Trophoblast cell (in vitro differentiated cells and primary cell): ENCODE measurements at regions not wholly inside any gene's neighbourhood (a gene's known extent, or its start where the extent isn't known, plus 50 kb on each side); places are given as distances from the start of the nearest gene placed in this dataset.

Source experiments
- DNase-seq, 2 donors: peaks; one replicate each; pipeline ENCODE4 v3.0.0-alpha.2; 2016
- H2AFZ ChIP-seq: 2 replicates; pipeline ENCODE4 v1.6.1; 2013; ENCODE audit warnings: low read length, moderate library complexity, mild to moderate bottlenecking; ENCODE audit not compliant: insufficient read depth, poor library complexity
- H2AK5ac ChIP-seq: 2 replicates; pipeline ENCODE4 v1.6.1; 2013; ENCODE audit warnings: mild to moderate bottlenecking, low read length
- H2BK120ac ChIP-seq: 2 replicates; pipeline ENCODE4 v1.6.1; 2013; ENCODE audit warnings: low read length, mild to moderate bottlenecking, moderate library complexity; ENCODE audit not compliant: insufficient read depth, poor library complexity
- H2BK12ac ChIP-seq: 2 replicates; pipeline ENCODE4 v1.6.1; 2013; ENCODE audit warnings: mild to moderate bottlenecking, low read length, moderate library complexity
- H2BK5ac ChIP-seq: 2 replicates; pipeline ENCODE4 v1.6.1; 2013; ENCODE audit warnings: low read length, low read depth, moderate library complexity, mild to moderate bottlenecking; ENCODE audit not compliant: poor library complexity
- H3K14ac ChIP-seq: 2 replicates; pipeline ENCODE4 v1.6.1; 2013; ENCODE audit warnings: mild to moderate bottlenecking, low read length
- H3K18ac ChIP-seq: 2 replicates; pipeline ENCODE4 v1.6.1; 2013; ENCODE audit warnings: mild to moderate bottlenecking, low read length
- H3K23ac ChIP-seq: 2 replicates; pipeline ENCODE4 v1.6.1; 2013; ENCODE audit warnings: low read length
- H3K27ac ChIP-seq: 2 replicates; pipeline ENCODE4 v1.5.1; 2013; ENCODE audit warnings: low read depth, mild to moderate bottlenecking, inconsistent platforms, low read length, moderate library complexity
- H3K27me3 ChIP-seq: 2 replicates; pipeline ENCODE4 v1.6.1; 2013; ENCODE audit warnings: inconsistent platforms, mild to moderate bottlenecking, low read length, moderate library complexity; ENCODE audit not compliant: insufficient read depth
- H3K36me3 ChIP-seq, 2 experiments: 1 replicate in 1 of 2; 2 replicates in 1 of 2; pipeline ENCODE4 v1.6.1; 2013; ENCODE audit warnings: low read length in 2 of 2, mild to moderate bottlenecking in 2 of 2, moderate library complexity in 1 of 2; ENCODE audit not compliant: insufficient read depth in 2 of 2, control insufficient read depth in 1 of 2
- H3K4ac ChIP-seq: 2 replicates; pipeline ENCODE4 v1.6.1; 2013; ENCODE audit warnings: low read depth, mild to moderate bottlenecking, low read length, moderate library complexity
- H3K4me1 ChIP-seq, 2 experiments: 1 replicate in 1 of 2; 2 replicates in 1 of 2; pipeline ENCODE4 v1.6.1; 2013; ENCODE audit warnings: low read length in 2 of 2, mild to moderate bottlenecking in 2 of 2, moderate library complexity in 1 of 2; ENCODE audit not compliant: insufficient read depth in 2 of 2, control insufficient read depth in 1 of 2
- H3K4me2 ChIP-seq: 2 replicates; pipeline ENCODE4 v1.6.1; 2013; ENCODE audit warnings: inconsistent platforms, mild to moderate bottlenecking, low read length, moderate library complexity
- H3K4me3 ChIP-seq: 2 replicates; pipeline ENCODE4 v1.5.1; 2013; ENCODE audit warnings: mild to moderate bottlenecking, low read depth, low read length, inconsistent platforms
- H3K79me1 ChIP-seq: one replicate; pipeline ENCODE4 v1.6.1; 2013; ENCODE audit warnings: low read length
- H3K79me2 ChIP-seq: 2 replicates; pipeline ENCODE4 v1.6.1; 2013; ENCODE audit warnings: low read length, mild to moderate bottlenecking; ENCODE audit not compliant: control insufficient read depth, insufficient read depth, poor library complexity
- H3K9ac ChIP-seq: 2 replicates; pipeline ENCODE4 v1.6.1; 2013; ENCODE audit warnings: mild to moderate bottlenecking, low read length
- H3K9me3 ChIP-seq: 2 replicates; pipeline ENCODE4 v1.6.1; 2013; ENCODE audit warnings: low read depth, mild to moderate bottlenecking, control low read depth, inconsistent platforms, low read length; ENCODE audit not compliant: insufficient read depth
- H4K12ac ChIP-seq: 2 replicates; pipeline ENCODE4 v1.6.1; 2013; ENCODE audit warnings: low read depth, mild to moderate bottlenecking, low read length, moderate library complexity
- H4K8ac ChIP-seq: 2 replicates; pipeline ENCODE4 v1.6.1; 2013; ENCODE audit warnings: low read depth, mild to moderate bottlenecking, low read length, moderate library complexity
- H4K91ac ChIP-seq: one replicate; pipeline ENCODE4 v1.6.1; 2013; ENCODE audit warnings: low read depth, mild to moderate bottlenecking, low read length, moderate library complexity
- WGBS: extraction: QIAGEN DNeasy Blood & Tissue Kit; methylation state at CpG from one replicate; pipeline ENCODE4 v1.1.7; 2013; ENCODE audit warnings: missing lambda C conversion rate; ENCODE audit not compliant: insufficient read length, insufficient coverage; ENCODE audit errors: extremely low coverage; 5-methylcytosine and 5-hydroxymethylcytosine counted together

GRCh38 chr11:129728581-129728980, 87.1 kb upstream of the TMEM45B start:
- Histone ChIP-seq H3K4me2 (no peak overlapping the region), H3K9ac (no peak overlapping the region), H3K4ac (no peak overlapping the region), H3K79me1 (peaks cover under 1% of the 10 kb centered on the region), H3K18ac (no peak overlapping the region), H3K4me3 (no peak overlapping the region), H2BK5ac (no peak overlapping the region), H4K8ac (no peak overlapping the region), H2AK5ac (no peak overlapping the region), H3K9me3 (no peaks in the 10 kb centered on the region), H2BK120ac (no peak overlapping the region), H3K14ac (no peak overlapping the region), H2AFZ (no peak overlapping the region), H3K36me3 (no peaks in the 10 kb centered on the region), H4K12ac (no peak overlapping the region), H4K91ac (no peak overlapping the region), H2BK12ac (no peak overlapping the region), H3K27me3 (no peaks in the 10 kb centered on the region), H3K27ac (no peak overlapping the region), H3K23ac (no peak overlapping the region), H3K4me1 (peaks cover 9 to 15% of the 10 kb centered on the region in 2 experiments), H3K79me2 (no peaks in the 10 kb centered on the region)
- DNase-seq, result no peak
- WGBS, result no CpG with 5 or more reads among the region's 7 CpGs

GRCh38 chr11:129729216-129729615, 86.4 kb upstream of the TMEM45B start:
- no peak overlapping the region for H2BK12ac ChIP-seq
- no peak overlapping the region for H3K9ac ChIP-seq
- H2AK5ac ChIP-seq, result no peak overlapping the region

GRCh38 chr11:129729823-129730222, 85.8 kb upstream of the TMEM45B start:
- no peak overlapping the region for H4K8ac ChIP-seq
- no peak overlapping the region for H3K9ac ChIP-seq
- no peak overlapping the region for H2BK120ac ChIP-seq
- no peak overlapping the region for H4K12ac ChIP-seq
- H3K4me3 ChIP-seq, result no peak overlapping the region
- no peak overlapping the region for H3K18ac ChIP-seq
- no peaks in the 10 kb centered on the region for H3K27me3 ChIP-seq
- no peak overlapping the region for H3K27ac ChIP-seq
- H2BK5ac ChIP-seq, result no peak overlapping the region
- no peak overlapping the region for H2AK5ac ChIP-seq
- peaks cover 13 to 25% of the 10 kb centered on the region in 2 experiments for H3K4me1 ChIP-seq
- H3K36me3 ChIP-seq, result no peaks in the 10 kb centered on the region
- no peak overlapping the region for H3K4me2 ChIP-seq
- no peaks in the 10 kb centered on the region for H3K79me2 ChIP-seq
- no peak for DNase-seq
- no peak overlapping the region for H3K23ac ChIP-seq
- H3K4ac ChIP-seq, result no peak overlapping the region
- H2BK12ac ChIP-seq, result no peak overlapping the region
- WGBS, result no CpG with 5 or more reads among the region's 10 CpGs
- H3K9me3 ChIP-seq, result peaks cover 3% of the 10 kb centered on the region
- H3K14ac ChIP-seq, result no peak overlapping the region
- no peak overlapping the region for H4K91ac ChIP-seq
- H3K79me1 ChIP-seq, result peaks cover 6% of the 10 kb centered on the region
- no peak overlapping the region for H2AFZ ChIP-seq

More at GRCh38 chr11:129729216-129729615, 86.4 kb upstream of the TMEM45B start:
- Histone ChIP-seq H3K23ac (no peak overlapping the region), H3K79me2 (no peaks in the 10 kb centered on the region), H3K4me2 (no peak overlapping the region), H3K9me3 (peaks cover 3% of the 10 kb centered on the region), H3K27me3 (no peaks in the 10 kb centered on the region), H3K14ac (no peak overlapping the region), H4K8ac (no peak overlapping the region), H3K18ac (no peak overlapping the region), H2BK5ac (no peak overlapping the region), H2AFZ (no peak overlapping the region), H4K91ac (no peak overlapping the region), H2BK120ac (no peak overlapping the region), H3K36me3 (no peaks in the 10 kb centered on the region), H3K27ac (no peak overlapping the region), H3K4me1 (peaks cover 13 to 20% of the 10 kb centered on the region in 2 experiments), H4K12ac (no peak overlapping the region), H3K4ac (no peak overlapping the region), H3K79me1 (peaks cover 6% of the 10 kb centered on the region), H3K4me3 (no peak overlapping the region)
- no peak for DNase-seq
- 100% methylated on average over 1 of the region's 5 CpGs for WGBS

GRCh38 chr11:129731316-129731715, 84.3 kb upstream of the TMEM45B start:
- H3K27me3 ChIP-seq, result no peaks in the 10 kb centered on the region
- H3K79me1 ChIP-seq, result peaks cover 6% of the 10 kb centered on the region
- no peak overlapping the region for H4K8ac ChIP-seq
- H3K4ac ChIP-seq, result no peak overlapping the region
- no peak overlapping the region for H3K4me3 ChIP-seq
- DNase-seq, result peak in 1 of 2 donors; percentile 22
- no peak overlapping the region for H3K14ac ChIP-seq
- no peak overlapping the region for H3K9ac ChIP-seq
- no peak overlapping the region for H2AFZ ChIP-seq
- no peak overlapping the region for H2BK12ac ChIP-seq
- H4K91ac ChIP-seq, result no peak overlapping the region
- H2AK5ac ChIP-seq, result no peak overlapping the region
- no peak overlapping the region for H3K27ac ChIP-seq
- H2BK120ac ChIP-seq, result no peak overlapping the region
- H3K79me2 ChIP-seq, result no peaks in the 10 kb centered on the region
- no CpG with 5 or more reads among the region's 8 CpGs for WGBS
- peaks cover 3% of the 10 kb centered on the region for H3K9me3 ChIP-seq
- no peak overlapping the region for H3K18ac ChIP-seq
- H3K23ac ChIP-seq, result no peak overlapping the region
- no peak overlapping the region for H2BK5ac ChIP-seq
- H3K4me2 ChIP-seq, result no peak overlapping the region
- H3K36me3 ChIP-seq, result peaks cover 0 to 2% of the 10 kb centered on the region in 2 experiments
- H3K4me1 ChIP-seq, result peaks cover 13 to 25% of the 10 kb centered on the region in 2 experiments
- no peak overlapping the region for H4K12ac ChIP-seq
